Middle frontal gyrus (tissue), 1 donor: ENCODE measurements at regions not wholly inside any gene's neighbourhood (a gene's known extent, or its start where the extent isn't known, plus 50 kb on each side); places are given as distances from the start of the nearest gene placed in this dataset.

Experiments used
- DNase-seq: peaks from one replicate; pipeline ENCODE4 v3.0.0-alpha.2; 2015; ENCODE audit warnings: low spot score; ENCODE audit errors: extremely low spot score

DNA sequence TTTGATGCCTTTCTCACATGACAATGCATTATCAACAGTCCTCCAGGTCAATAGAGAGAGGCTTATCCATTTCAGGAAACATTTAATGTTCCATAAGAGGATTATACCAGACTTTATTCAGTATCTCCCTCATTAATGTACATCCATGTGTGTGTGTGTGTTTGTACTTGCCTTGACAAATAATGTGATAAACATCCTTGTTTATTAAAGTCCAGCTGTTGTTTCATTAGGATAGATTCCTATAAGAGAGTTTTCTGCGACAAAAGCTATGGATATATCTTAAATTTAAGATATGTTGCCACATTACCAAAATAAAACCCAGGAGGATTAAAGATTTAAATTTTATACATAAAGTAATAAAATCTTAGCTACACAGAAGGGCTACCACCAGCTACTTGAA lies 492.6 kb downstream of the TOX3 start:
- DNase-seq = no peak

DNA sequence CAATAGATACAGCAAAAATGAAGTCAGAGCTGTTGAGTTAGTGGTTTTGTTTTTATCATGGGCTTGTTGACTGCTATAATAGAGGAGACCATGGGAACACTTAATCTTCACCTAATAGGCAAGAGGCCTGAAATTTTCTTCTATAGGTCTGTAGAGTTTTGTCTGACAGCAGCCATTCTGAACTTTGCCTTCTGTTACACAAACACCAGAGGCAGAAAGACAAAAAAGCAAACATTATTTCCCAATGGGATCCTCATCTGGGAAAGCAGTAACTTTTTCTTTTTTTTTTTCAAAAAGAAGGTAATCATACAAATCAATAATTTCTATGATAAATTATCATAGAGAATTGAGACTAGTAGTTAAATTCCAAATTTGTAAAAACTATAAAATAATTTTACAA lies 494.1 kb downstream of the TOX3 start:
- no peak for DNase-seq

DNA sequence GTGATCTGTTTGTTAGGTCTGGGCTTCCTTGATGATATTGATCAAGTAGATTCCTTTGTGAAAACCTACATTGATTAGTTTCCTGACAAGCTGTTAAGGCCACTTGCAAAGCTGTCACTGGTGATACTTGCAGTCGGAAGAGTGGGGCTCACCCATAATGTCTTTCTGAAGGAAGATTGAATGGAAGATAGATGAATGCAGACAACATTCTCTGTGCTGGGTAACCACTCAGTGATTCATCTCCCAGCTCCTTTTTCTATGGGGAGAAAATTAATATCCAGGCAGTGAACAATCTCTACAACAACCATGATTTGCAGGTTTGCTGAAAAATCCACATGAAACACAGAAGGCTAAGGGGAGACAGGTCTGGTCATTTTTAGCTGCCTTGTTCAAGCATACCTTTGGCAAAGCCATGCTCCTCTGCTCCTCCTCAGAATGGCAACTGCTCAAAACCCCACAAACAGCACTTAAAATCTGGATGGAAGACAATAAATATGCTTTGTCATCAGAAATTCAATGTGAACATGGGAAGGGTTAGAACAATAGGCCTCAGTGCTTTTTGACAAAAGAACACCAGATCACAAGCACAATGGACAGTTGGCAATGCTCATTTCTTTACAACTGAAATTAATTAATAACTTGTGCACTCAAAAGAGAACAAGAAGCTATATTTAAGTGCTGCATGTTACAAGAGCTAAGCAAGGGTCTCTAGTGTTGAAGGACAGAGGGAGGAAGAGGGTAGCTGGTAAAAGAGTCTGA lies 495.4 kb downstream of the TOX3 start:
- DNase-seq = no peak

DNA sequence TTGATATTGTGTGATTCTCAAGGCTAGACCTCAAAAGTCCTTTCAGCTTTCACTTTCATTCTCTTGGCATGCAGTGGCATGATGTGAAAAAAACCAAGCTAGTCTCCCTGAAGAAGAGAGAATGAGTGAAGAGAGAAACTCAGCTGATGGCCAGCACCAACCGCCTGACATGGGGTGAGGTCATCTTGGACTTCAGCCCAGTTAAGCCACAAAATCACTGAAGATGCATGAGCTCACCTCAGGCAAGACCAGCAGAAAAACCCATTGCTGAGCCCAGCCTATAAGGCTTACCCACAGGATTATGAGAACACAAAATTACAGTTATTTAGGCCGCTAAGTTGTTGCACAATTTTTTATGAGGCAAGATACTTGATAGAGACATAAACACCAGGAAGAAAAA lies 496.5 kb downstream of the TOX3 start:
- no peak for DNase-seq

DNA sequence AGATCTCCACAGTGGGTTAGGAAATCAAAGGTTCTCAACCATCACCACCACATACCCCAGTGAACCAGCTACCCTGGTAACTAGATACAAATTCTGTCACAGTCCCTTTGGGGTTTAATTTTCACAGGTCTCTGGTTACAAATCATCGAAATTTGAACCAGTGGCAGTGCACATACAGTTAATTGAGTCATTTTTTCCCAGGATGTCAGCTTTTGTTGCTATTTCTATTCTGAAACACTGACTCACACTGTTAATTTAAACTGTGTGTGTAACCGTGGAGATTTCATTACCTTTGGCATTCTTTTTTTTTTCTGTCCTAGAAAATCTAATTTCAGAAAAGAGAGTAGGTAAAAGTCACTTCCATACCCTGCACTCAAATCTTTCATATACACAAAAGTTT lies 511.5 kb downstream of the TOX3 start:
- DNase-seq = no peak

DNA sequence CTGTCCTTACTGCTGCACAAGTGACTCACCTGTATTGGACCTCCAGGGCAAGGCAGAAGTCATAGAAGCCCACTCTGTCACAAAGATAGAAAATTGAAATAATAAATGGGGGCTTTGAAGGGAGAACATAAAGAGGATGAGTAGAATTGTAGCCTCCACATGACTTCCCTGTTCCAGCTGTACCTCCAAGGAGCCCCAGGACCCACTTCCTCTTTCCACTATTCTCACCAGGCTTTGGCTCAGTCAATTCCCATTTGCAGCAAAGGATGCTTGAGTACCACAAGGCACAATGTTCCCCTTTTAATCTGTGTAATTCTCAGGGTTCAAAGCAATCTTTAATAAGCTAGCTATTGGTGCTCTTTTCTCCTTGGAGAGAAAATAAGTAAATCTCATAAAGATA lies 512.1 kb downstream of the TOX3 start:
- DNase-seq = no peak

DNA sequence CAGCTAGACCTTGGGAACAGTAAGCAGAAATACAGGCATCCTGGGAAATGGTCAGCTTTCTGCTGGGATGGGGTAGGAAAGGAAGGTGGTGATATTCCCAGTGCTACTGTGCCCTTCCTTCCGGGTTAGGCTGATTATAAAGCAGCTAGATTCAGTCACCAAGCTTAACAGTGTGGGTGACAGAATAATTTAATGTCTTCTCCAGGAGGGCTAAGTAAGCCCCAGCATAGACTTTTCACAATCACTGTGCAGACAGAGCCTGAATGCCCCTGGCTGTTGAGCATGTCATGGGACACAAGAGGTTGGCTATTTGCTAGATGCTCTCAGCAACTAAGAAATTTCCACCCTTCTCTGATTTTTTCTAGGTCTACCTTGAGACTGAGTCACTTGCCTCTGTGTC lies 513.0 kb downstream of the TOX3 start:
- DNase-seq = no peak

DNA sequence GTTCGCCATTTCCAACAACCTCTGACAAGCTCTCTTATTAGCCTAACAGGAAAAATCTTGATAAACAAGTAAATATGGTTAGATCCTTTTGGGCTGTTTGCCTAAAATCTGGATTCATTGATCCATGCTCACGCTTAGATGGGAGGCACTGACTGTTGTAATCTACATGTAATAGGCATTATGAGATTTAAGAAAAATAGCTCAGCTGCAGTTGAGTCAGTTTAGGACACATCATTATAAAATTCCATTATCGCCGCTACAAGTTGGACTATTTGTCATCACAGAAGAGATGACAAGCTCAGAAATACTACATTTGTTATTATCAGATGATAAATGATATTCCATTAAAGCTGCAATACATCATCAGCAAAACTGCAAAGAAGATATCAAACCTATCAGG lies 524.0 kb downstream of the TOX3 start:
- DNase-seq = no peak

DNA sequence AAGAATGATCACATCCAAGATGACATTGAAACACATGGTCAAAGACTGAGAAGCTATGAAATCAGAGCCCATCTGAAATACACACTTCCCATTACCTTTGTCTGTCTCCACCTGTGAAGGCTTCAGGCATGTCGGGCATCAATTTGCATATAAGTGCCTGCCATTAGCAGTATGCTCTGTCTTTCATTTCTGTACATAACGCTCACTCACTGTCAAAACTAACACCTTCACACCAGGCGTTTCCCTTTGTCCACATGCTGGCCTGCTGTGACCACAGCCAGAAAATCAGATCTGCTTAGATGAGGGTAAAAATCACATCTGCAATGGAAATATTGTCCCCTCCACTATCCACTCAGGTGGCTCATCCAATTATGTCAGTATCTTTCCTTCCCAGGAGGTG lies 524.8 kb downstream of the TOX3 start:
- DNase-seq = no peak

DNA sequence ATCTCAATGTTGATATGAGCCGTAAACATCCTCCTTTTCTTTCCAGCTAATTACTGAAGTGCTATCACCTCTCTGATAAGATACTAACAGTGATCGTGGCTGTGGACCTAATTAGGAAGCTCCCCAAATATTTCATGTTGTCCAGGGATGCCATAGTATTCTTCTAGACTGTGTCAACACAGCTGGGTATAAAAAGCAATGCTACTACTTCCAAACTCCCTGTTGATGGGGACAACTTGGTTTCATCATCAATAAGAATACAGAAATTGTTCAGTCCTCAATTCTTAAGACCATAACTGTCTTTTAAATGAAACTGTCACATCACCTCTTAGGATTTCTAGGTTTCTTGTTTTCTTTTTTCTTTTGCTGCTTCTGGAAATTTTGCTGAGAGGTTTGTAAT lies 530.6 kb downstream of the TOX3 start:
- no peak for DNase-seq

DNA sequence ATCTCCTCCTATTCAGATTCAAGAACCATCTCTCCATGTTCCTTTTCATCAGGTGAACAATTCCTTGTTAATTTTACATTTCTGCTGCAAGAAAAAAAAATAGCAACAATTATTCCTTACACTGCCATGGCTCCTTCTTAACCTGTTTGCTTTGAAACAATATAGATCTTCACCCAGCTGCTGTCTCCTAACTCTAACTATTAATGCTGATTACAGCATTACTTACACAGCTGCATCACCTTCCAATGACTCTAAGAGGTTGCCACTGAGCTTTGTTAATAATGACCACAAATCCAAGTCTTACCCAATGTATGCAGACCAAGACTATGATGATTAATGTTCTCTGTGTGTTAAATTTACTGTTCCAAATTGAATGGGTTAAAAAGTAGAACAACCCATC lies 541.4 kb downstream of the TOX3 start:
- no peak for DNase-seq

DNA sequence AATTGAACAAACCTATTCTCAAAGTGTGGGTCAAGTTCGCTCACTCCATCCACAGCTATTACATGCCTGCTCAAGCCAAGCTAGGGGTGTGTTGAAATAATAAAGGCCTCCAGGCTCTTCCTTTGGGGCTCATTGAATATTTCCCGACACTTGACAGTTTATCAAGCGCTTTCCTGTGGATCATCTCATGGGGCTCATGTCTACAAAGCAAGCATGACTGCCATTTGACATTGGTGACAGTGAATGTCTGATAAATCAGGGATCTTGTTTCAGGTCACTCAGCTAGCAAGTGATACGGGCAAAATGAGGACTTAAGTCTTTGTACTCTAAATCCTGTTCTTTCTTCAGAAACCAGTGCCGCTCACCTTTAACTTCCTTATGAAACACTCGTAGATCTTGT lies 542.6 kb downstream of the TOX3 start:
- no peak for DNase-seq

DNA sequence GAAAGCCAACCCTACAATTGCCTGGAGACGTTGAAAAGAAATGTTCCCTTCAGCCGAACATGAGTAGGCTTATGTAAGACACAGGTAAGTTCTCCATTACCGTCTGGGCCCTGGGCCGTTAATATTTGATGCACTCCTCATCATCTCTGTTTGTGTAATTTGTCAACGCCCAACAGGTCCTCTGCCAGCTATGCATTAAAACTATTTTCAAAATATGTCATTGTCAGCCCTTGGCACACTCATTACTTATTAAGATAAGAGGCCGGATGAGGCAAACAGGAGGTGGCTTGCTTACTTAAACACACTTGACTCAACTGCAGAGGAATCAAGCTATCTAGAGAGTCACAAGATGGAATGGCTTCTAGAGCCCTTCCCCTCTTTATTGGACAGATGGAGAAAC lies 544.9 kb downstream of the TOX3 start:
- no peak for DNase-seq

DNA sequence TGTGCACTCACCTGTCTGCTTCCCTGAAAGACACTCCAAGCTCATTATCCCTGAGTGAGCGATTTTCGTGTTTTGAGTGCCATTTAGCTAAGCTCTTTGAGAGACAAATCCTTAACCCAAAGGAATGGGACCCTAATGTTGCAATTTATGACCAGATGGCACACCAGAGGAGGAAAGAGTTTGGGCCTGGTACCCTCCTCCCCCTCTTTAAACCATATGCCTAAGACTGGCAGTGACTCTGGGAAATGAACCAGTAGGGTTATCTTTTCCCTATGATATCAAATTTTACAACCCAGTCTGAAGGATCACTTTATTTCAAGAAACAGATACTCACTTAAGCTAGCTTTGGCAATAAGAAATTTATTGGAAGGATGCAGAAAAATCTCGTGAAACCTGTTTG lies 550.4 kb downstream of the TOX3 start:
- no peak for DNase-seq

DNA sequence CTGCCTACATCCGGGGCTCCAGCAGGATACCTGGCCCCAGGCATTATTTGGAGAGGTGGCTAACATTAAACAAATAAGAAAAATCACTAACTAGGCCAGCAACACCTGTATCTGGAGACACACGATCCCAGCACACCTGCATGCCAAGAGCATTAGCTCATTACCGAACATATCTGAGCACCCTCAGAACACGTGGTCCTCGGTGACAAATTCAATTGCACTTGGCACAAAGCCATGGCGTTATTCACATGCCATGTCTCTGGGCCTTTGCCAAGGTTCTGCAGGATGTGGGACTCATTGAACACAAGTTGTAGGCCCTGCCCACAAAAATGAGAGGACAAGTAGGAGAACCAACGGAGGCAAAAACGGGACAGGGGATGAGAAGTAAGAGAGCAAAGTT lies 552.3 kb downstream of the TOX3 start:
- DNase-seq = no peak

DNA sequence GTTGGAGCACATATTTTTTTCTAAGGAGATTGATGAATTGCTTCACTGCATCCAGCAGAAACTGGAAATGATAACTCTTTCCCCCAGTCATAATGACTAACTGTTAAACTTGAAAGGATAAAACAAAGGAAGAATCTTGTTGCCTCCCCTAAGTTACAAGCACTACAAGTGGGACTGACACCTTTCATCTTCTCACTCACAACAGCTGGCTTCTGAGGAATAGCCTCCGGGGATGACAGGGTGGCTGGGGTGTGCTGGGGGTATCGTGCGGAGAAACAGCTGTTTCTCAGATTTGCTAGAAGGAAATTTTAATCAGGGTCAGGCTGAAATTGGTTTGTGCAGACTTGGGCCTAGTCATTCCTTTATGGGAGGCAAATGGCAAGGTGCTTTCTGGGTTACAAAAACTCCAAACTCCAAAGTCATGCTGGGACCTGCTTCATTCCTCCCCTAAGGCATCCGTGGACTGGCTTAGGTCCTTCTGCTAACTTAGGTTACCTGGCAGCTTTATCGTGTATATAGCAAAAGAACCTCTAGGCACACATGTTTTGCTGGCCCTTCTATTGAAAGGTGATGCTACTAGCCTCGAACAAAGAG lies 557.2 kb downstream of the TOX3 start:
- DNase-seq = no peak

DNA sequence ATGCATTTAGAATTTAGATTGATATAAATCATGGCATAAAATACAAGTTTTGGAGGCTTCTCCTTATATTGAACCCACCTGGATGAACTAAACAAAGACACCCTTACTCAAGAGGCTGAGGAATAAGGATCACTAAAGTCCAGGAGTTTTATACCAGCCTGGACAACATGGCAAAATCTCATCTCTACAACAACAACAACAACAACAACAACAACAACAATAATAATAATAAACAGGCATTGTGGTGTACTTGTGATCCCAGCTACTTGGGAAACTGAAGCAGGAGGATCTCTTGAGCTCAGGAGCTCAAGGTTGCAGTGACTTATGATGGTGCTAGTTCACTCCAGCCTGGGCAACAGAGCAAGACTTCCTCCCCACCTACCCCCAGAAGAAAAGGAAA lies 558.0 kb downstream of the TOX3 start:
- no peak for DNase-seq

DNA sequence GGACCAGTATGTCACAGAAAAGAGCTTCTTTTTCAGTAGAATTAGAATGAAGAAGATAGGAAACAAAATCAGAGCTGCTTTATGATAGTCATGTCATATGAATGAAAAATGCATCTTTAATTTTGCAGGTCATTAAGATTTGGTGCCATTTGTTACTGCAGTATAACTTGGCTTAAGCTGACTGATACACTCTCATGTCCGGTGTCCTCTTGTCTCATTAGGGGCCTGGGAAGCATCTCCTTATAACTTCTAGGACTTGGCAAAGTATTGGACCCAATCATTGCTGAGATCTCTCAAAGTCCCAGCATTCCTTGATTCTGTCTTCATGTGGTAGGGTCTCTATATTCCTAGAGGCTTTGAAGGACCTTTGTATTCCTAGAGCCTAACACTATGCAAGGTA lies 559.4 kb downstream of the TOX3 start:
- no peak for DNase-seq

DNA sequence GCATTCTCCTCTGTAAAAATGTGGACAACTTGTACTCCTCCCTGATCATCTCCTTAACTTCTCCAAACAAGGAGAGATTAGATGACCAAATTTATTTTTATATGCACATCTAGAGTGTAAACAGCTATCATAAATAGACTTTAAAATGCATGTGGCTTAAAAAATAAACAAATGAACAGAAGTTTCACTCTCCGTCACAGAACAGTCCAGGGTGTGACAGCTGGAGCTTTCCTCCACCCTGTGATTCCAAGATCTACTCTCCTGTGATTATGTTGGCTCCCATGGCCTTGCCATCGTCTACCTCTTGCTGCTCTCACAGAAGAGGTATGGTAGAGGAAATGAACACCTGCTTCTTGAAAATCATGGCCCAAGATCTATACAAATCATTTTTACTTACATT lies 560.2 kb downstream of the TOX3 start:
- no peak for DNase-seq

DNA sequence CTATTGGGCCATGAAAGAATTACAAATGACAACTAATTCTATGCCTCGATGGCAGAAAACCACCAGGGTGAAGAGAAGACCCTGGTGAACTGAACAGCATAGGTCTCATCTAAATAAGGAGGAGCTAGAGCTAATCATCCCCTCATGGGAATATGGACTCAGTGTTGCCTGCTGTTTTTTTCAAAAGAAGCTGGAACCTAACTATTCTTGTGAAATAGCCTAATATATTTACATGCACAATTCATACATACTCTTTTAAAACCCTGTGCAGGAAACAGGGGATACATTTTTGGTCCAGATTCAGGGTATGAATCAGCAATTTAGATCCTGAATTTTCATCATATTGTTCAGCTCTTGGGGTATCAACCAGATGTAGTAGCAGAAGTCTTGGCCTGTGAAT lies 560.6 kb downstream of the TOX3 start:
- DNase-seq = no peak

DNA sequence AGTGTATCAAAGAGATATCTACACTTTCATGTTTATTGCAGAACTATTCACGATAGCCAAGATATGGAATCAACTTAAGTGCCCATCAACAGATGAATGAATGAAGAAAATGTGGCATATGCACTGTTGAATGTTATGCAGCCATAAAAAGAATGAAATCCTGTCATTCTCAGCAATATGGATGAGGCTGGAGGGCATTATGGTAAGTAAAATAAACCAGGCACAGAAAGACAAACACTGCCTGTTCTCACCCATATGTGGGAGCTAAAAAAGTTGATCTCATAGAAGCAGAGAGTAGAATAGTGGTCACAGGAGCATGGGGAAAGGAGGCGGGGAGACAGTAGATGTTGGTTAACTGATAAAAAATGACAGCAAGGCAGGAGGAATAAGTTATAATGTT lies 561.8 kb downstream of the TOX3 start:
- no peak for DNase-seq

DNA sequence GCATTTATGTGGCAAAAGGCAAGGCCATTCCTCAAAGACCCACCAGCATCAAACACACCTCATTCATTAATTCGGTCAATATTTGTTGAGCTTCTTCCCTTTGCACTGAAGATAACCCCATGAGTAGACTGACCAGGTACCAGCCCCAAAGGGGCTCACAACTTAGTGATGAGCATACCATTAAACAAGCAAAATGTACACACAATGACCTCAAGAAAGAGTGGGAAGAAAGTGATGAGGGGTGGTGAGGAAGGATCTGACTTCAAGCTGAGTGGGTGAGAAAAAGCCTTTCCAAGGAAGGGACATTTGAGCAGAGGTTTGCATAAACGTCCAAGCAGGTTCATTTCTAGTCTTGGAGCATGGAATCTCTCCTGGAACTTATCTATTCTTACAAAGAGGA lies 562.5 kb downstream of the TOX3 start:
- DNase-seq = no peak
